NCI-H2081 treated with DMSO at 0.1 percent for 48 hours (cell line): ENCODE measurements at regions not wholly inside any gene's neighbourhood (a gene's known extent, or its start where the extent isn't known, plus 50 kb on each side); places are given as distances from the start of the nearest gene placed in this dataset.
"Not testable (repeated sequence)": the region's sequence is repeated elsewhere in the genome, so short reads cannot be mapped to it uniquely, and the experiment has no call there.

Source experiments
- DNase-seq: peaks from one replicate; lab custom pipeline; 2025; lab: John Stamatoyannopoulos, UW

DNA sequence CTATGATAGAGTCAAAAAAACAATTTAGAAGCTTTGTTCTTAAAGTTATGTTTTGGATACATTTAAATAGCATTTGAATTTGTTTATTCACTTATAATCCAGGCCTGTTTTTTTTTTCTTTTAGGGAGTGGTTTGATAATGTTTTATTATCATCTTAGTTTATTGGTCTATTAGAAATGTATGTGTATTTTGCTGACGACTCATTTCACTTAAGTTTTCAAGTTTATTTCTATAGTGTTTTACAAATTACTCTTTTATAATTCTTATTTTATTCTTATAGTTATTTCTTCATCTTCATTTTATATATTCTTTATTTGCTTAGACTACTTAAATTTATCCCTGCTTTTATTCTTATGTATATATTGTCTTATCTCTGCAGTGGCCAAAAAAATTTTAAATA is 804.5 kb downstream of the NR4A2 start:
- no peak for DNase-seq

DNA sequence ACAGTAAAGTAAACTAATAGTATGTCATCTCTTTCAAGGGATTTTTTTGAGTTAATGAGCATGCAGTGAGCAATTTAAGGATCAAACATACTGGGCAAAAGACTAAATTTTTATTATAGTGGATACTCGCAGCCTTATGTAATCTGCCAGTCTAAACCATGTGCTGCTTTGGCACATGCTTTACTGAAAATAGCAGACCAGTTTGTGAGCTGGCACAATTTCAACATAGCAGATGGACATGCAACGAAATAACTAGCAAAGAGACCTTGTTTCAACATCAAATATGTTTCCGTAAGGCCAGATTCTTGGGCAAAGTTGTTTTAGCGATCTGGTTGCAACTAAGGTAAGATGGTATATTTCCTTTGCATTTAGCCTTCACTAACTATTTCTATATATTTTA is 807.3 kb downstream of the NR4A2 start:
- no peak for DNase-seq

GRCh38 chr2:155519529-155520130 is 812.9 kb downstream of the NR4A2 start:
- DNase-seq: no peak

DNA sequence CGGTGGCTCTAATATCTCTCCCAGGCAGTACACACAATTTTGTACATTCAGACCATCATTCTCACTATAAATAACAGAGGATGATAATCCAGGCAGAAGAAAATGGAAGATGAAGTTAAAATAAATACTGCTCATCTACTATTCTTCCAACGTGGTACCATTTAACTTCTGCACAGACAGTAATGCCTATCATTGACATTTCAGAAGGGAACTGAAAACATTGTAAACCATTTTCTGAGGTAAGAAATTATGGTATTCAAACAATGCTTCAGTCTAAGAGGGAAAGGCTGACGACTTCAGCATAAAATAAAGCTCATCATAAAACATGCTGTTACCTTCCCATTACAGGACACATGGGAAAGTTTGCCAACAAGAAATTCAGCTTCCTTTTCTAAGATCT is 814.4 kb downstream of the NR4A2 start:
- DNase-seq: no peak

GRCh38 chr2:155517362-155517761 is 815.2 kb downstream of the NR4A2 start:
- DNase-seq: no peak

DNA sequence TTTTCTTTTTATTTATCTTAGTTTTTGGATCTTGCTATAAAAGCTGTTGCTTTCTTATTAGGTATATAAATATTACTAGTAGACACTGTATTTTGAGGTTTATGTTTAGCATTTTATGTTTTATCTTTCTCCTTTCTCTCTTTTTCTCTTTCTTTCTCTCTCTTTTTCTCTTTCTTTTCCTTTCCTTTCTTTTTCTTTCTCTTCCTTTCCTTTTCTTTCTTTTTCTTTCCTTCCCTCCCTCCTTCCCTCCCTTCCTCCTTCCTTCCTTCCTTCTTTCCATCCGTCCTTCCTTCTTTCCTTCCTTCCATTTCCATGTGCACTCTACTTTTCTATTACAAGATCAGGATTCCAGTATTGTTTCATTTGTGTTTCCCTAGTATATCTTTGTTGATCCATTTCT is 814.8 kb downstream of the KCNJ3 start:
- no peak for DNase-seq

GRCh38 chr2:155502766-155503165 is 804.3 kb downstream of the KCNJ3 start:
- DNase-seq: no peak

- DNase-seq: no peak
Observed at GRCh38 chr2:155498106-155498505, 799.6 kb downstream of the KCNJ3 start.

DNA sequence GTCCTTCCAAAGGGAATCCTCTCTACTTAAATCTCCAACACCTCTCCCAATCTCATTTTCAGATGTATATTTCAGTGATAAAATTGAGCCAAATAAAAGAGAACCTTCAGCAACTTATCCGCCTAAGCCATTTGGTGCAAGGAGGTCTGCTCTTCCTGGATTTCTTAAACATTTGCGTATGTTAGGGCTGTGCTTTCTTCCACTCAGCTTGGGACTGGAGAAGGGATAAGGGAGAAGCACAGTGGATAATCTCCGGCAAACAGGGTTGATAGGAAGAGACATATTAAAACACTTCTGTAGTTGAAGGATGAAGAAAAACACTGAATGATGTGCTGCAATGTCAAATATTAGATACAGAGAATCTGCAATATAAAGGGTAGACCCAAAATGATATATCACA is 796.2 kb downstream of the KCNJ3 start:
- no peak for DNase-seq

- DNase-seq: no peak
Observed at GRCh38 chr2:155485141-155485842, 786.8 kb downstream of the KCNJ3 start.

DNA sequence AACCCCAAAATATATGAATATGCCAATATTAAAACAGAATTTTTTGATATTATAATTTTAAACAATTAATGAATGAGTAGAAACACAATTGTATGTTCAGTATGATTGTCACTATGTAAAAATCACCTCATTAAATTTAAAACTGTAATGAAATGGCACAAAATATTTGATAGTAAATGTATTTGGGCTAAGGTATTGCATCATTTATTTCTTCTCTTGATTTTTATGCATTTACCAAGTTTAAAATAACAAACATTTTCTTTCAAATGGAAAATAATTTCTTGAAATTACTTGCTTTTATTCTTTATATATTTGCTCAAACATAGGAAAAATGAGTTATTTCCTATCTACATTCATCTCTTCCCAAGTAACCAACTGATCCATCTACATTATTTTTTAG is 782.6 kb downstream of the KCNJ3 start:
- DNase-seq: no peak

- not testable (repeated sequence) for DNase-seq
Observed at GRCh38 chr2:155472018-155472417, 773.5 kb downstream of the KCNJ3 start.

DNA sequence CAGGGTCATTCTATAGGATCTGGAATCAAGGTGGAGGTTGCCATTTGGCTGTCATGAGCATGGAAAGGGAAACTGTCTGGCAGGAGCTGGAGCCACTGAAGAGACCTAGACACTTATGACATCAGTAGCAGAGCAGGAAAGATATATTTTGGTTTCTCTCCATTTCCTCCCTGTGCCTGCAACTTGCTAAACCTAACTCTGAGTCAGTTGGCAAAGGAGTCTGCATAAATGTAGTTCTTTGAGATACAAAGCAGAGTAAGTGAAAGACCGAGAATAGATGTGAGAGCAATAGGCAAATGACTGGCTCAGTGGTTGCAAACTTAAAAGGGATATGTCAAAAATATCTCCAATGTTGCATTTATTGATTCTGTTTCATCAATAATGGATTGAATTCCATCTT is 757.7 kb downstream of the KCNJ3 start:
- DNase-seq: no peak

DNA sequence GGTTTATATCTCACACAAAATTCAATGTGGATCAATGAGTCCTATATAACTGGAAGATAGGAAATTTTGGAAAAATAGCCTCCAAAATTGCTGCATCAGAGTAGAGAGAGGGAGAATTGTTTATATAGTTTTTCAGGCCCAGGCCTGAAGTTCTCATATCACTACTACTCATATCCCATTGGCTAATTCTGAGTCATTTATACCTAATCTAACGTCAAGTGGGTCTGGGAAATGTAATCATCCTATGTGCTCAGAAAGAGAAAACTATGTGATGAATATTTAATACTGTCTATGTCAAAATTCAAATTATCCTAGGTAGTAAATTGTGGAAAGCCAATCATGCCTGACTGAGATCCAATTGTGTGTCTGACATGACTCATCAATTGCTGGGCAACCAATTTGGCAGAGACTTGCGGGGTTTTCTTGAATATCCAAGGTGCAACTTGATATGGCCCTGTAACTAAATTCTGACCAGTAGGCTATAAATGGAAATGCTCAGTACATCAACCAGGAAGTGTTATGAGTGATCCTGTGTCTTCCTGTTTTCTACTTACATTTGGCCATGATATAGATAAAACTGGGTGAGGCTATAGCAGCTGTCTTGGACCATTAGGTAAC is 744.4 kb downstream of the KCNJ3 start:
- DNase-seq: no peak

DNA sequence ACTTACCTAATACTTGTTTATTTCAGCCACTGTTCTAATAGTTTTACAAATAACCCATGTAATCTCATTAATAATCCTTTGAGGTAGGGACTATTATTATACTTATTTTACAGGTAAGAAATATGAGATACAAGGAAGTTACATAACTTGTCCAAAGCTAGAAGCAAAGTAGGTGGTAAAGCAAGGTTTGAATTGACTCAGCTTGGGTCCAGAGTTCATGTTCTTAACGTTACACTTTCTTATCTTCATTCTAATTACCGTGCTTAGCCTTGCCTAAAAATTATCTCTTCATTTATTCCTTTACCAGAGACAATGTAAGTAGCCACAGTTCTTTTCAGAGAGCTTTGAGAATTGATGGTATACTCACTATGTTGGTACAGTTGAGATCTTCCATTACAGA is 743.6 kb downstream of the KCNJ3 start:
- DNase-seq: no peak

GRCh38 chr2:155431004-155431507 is 732.6 kb downstream of the KCNJ3 start:
- DNase-seq: no peak

- no peak for DNase-seq
Observed at GRCh38 chr2:155427470-155427869, 729.0 kb downstream of the KCNJ3 start.

DNA sequence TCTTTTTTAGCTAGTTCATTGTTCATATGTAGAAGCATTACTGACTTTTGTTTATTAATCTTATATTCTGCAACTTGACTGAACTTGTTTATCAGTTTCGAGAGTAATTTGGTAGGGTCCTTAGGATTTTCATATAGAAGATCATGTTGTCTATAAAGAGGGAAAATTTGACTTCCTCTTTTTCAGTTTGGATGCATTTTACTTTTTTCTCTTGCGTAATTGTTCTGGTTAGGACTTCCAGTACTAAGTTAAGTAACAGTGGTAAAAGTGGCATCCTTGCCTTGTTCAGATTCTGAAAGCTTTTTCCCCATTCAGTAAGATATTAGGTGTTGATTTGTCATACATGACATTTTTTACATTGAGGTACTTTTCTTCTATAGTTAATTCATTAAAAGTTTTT is 726.0 kb downstream of the KCNJ3 start:
- no peak for DNase-seq

- no peak for DNase-seq
Observed at GRCh38 chr2:155418753-155419152, 720.3 kb downstream of the KCNJ3 start.

DNA sequence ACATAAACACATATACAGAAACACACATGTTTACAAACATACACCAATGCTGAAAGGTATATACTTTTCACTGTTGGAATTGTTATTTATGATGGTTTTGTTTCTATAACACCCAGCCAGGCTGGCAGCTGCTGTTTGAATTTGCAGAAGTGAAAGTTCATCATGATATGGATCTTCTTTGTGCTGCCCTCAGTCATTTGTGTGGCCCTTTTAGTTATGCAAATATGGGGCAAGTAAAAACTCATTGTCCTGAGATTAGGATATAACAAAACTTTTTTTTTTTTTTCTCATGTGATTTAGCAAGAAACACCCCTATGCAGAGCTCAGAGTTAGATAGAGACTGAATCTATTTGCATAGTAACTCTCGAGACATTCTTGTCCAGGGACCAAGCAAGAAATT is 714.1 kb downstream of the KCNJ3 start:
- no peak for DNase-seq

GRCh38 chr2:155404433-155405002 is 706.0 kb downstream of the KCNJ3 start:
- DNase-seq: no peak

DNA sequence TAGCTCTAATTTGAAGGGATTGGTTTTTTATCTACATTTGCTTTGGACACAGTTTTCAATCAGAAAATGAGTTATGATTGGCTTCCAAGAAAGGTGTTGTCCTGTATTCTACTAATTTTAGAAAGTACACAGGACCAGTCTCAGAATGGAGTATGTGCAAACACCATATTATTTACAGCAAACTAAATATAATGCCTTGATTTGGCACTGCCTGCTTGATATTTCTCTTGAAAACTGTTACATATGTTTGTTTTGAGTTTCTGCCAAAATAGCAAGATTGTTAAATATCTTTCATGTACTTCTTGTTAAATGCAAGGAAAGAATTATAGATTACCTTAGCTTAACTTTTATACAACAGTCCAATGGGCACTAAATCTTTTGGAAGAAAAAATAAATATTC is 694.9 kb downstream of the KCNJ3 start:
- DNase-seq: no peak

DNA sequence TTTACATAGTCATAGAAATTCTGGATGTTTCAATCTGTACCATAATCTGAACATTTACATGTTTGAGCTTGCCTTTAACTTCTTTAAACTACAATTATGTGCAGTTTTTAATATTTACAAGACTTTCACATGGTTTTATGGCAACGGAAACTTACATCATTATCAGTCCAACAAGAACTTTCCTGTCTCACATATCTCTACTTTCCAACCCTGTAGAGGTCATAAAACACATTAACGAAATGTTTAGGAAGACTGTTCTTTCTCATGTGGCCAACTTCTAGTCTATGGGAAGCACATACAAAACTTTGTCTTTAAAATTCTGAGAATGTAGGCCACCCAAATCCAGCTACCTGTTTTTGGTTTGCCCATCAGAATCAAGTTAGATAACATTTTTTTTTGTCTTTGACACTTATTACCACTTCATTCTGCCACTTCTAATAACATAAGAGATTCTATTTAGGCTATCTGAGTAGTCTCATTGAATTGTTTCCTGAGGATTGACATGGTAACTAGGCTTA is 693.2 kb downstream of the KCNJ3 start:
- no peak for DNase-seq
